HL-60 (cell line): ENCODE measurements at regions not wholly inside any gene's neighbourhood (a gene's known extent, or its start where the extent isn't known, plus 50 kb on each side); places are given as distances from the start of the nearest gene placed in this dataset.

Experiments
- POLR2AphosphoS5 ChIP-seq: IDR thresholded peaks from 2 replicates; pipeline ENCODE4 v1.6.1; 2012; ENCODE audit warnings: low read depth
- TF ChIP-seq, protein P1 (sequence below): IDR thresholded peaks from one replicate; pipeline ENCODE4 v1.5.1; 2011; ENCODE audit warnings: low read length, control low read depth, inconsistent platforms; ENCODE audit not compliant: insufficient read depth

DNA sequence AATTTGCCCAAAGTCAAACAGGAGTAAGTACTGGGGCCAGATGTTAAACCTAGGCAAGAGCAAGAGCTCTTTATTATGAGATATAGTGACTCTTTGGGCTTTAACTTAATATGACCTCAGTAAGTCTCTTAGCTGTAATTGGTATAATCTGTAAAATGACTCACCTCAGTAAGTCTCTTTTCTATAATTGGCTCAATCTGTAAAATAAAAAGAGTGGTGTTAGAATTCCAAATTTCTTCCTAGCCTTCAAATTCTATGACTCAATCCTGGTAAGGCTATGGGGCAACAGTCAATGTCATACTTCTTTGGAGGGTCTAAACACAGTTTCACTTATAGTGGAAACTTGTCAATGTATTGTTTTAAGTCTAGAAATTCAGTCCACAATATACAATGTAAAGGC is 1608.9 kb upstream of the PIK3C3 start:
- no peak for TF ChIP-seq POLR2AphosphoS5
- TF ChIP-seq, protein P1, sequence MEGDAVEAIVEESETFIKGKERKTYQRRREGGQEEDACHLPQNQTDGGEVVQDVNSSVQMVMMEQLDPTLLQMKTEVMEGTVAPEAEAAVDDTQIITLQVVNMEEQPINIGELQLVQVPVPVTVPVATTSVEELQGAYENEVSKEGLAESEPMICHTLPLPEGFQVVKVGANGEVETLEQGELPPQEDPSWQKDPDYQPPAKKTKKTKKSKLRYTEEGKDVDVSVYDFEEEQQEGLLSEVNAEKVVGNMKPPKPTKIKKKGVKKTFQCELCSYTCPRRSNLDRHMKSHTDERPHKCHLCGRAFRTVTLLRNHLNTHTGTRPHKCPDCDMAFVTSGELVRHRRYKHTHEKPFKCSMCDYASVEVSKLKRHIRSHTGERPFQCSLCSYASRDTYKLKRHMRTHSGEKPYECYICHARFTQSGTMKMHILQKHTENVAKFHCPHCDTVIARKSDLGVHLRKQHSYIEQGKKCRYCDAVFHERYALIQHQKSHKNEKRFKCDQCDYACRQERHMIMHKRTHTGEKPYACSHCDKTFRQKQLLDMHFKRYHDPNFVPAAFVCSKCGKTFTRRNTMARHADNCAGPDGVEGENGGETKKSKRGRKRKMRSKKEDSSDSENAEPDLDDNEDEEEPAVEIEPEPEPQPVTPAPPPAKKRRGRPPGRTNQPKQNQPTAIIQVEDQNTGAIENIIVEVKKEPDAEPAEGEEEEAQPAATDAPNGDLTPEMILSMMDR = no peak
